Subcutaneous abdominal adipose tissue (tissue), 5 donors: ENCODE measurements at regions not wholly inside any gene's neighbourhood (a gene's known extent, or its start where the extent isn't known, plus 50 kb on each side); places are given as distances from the start of the nearest gene placed in this dataset.
A peak's percentile ranks its signal among the peaks of the same experiment; 100 is the strongest.
"Not testable (repeated sequence)": the region's sequence is repeated elsewhere in the genome, so short reads cannot be mapped to it uniquely, and the experiment has no call there.

Source experiments
- H3K27ac ChIP-seq: one replicate; pipeline ENCODE4 v1.7.0; 2013; ENCODE audit warnings: low read depth, mild to moderate bottlenecking, inconsistent platforms, low read length, moderate library complexity
- H3K27me3 ChIP-seq, 5 donors: one replicate each; pipeline ENCODE4 v1.7.0; 2013; ENCODE audit warnings: low read length in 5 of 5, inconsistent platforms in 1 of 5; ENCODE audit not compliant: control insufficient read depth in 5 of 5, insufficient read depth in 4 of 5
- H3K36me3 ChIP-seq, 5 donors: one replicate each; pipeline ENCODE4 v1.7.0; 2013; ENCODE audit warnings: low read length in 5 of 5; ENCODE audit not compliant: control insufficient read depth in 5 of 5, insufficient read depth in 5 of 5
- H3K4me1 ChIP-seq, 5 donors: one replicate each; pipeline ENCODE4 v1.7.0; 2013; ENCODE audit warnings: low read length in 5 of 5, mild to moderate bottlenecking in 3 of 5, moderate library complexity in 1 of 5; ENCODE audit not compliant: control insufficient read depth in 5 of 5, insufficient read depth in 5 of 5
- H3K4me3 ChIP-seq, 5 donors: one replicate each; pipeline ENCODE4 v1.7.0; 2013; ENCODE audit warnings: low read length in 5 of 5, low read depth in 1 of 5
- H3K9ac ChIP-seq, 5 donors: one replicate each; pipeline ENCODE4 v1.7.0; 2013; ENCODE audit warnings: low read length in 5 of 5, mild to moderate bottlenecking in 4 of 5, moderate library complexity in 3 of 5
- H3K9me3 ChIP-seq, 5 donors: one replicate each; pipeline ENCODE4 v1.7.0; 2013; ENCODE audit warnings: low read length in 5 of 5; ENCODE audit not compliant: control insufficient read depth in 5 of 5
- donor health status: healthy.
- donor health status: healthy.
- donor health status: healthy.
- donor health status: healthy.
- donor health status: healthy.

GRCh38 chr14:24712374-24712773 lies 78.4 kb upstream of the GZMB start:
- Histone ChIP-seq H3K9me3 (no peaks in the 10 kb centered on the region), H3K4me1 (peaks cover 0 to 5% (median 5%) of the 10 kb centered on the region in 5 donors), H3K36me3 (no peaks in the 10 kb centered on the region)

GRCh38 chr14:24710403-24711112 lies 76.6 kb upstream of the GZMB start:
- Histone ChIP-seq H3K9me3 (no peaks in the 10 kb centered on the region), H3K4me1 (peaks cover 0 to 13% (median 5%) of the 10 kb centered on the region in 5 donors), H3K36me3 (no peaks in the 10 kb centered on the region), H3K27me3 (peaks cover 0 to 4% (median 0%) of the 10 kb centered on the region in 5 donors), H3K4me3 (peak overlapping the region; percentile 10 to 71 (median 50)), H3K9ac (peak overlapping the region in 1 of 5 donors; percentile 52), H3K27ac (no peak overlapping the region)

More at GRCh38 chr14:24712374-24712773, 78.4 kb upstream of the GZMB start:
- Histone ChIP-seq H3K27ac (no peak overlapping the region), H3K9ac (no peak overlapping the region), H3K4me3 (no peak overlapping the region), H3K27me3 (peaks cover 0 to 4% (median 0%) of the 10 kb centered on the region in 5 donors)

DNA sequence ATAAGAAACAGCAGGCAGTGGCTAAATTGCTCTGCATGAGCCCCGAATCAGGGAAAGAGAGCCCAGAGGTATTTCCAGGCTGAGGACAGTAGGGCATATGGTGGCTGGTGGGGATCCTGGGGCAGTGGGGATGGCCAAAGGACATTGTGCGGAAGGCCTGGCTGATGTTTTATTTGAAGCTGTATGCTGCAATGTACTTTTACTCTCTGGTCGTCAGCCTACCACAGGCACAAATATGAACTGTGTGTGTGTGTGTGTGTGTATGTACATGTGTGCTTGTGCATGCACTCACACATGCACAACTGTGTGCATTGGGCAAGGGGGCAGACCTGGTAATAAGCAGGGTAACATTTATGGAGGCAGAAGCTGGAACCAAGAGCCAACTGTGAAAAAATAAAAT lies 74.7 kb upstream of the GZMB start:
- H3K9me3 ChIP-seq = no peaks in the 10 kb centered on the region
- H3K27ac ChIP-seq = no peak overlapping the region
- H3K27me3 ChIP-seq = no peaks in the 10 kb centered on the region
- H3K4me3 ChIP-seq = no peak overlapping the region
- H3K36me3 ChIP-seq = no peaks in the 10 kb centered on the region
- H3K4me1 ChIP-seq = peaks cover 0 to 16% (median 5%) of the 10 kb centered on the region in 5 donors
- no peak overlapping the region for H3K9ac ChIP-seq

DNA sequence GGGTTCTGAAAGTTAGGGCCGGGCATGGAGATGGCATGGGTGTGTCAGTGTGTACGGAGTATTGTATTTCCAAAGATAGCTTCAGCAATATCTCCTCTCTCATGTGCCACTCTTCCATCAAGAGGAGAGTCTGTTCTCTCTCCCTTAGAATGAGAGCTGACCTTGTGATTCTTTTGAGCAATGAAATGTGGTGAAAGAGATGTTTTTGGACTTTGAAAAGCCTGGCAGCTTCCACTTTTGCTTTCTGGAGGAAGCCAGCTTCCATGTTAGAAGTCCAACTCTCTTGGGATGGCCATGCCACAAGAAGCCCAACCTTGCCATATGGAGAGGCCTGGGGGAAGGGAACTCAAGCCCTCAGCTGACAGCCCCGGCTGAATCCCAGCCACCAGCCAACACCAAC lies 72.4 kb upstream of the GZMB start:
- Histone ChIP-seq H3K9ac (no peak overlapping the region), H3K36me3 (no peaks in the 10 kb centered on the region), H3K27me3 (no peaks in the 10 kb centered on the region), H3K9me3 (no peaks in the 10 kb centered on the region), H3K4me1 (peaks cover 0 to 16% (median 5%) of the 10 kb centered on the region in 5 donors), H3K27ac (no peak overlapping the region), H3K4me3 (no peak overlapping the region)

- Histone ChIP-seq H3K4me3 (no peak overlapping the region), H3K9ac (no peak overlapping the region), H3K36me3 (no peaks in the 10 kb centered on the region), H3K4me1 (peaks cover 0 to 14% (median 4%) of the 10 kb centered on the region in 5 donors), H3K27ac (no peak overlapping the region), H3K27me3 (no peaks in the 10 kb centered on the region), H3K9me3 (no peaks in the 10 kb centered on the region)
Observed at GRCh38 chr14:24705840-24706239, 71.8 kb upstream of the GZMB start.

- Histone ChIP-seq H3K27me3 (no peaks in the 10 kb centered on the region), H3K36me3 (no peaks in the 10 kb centered on the region), H3K9me3 (no peaks in the 10 kb centered on the region), H3K27ac (no peak overlapping the region), H3K4me1 (peaks cover 0 to 6% (median 0%) of the 10 kb centered on the region in 5 donors), H3K9ac (no peak overlapping the region), H3K4me3 (no peak overlapping the region)
Observed at GRCh38 chr14:24701062-24701461, 67.1 kb upstream of the GZMB start.

DNA sequence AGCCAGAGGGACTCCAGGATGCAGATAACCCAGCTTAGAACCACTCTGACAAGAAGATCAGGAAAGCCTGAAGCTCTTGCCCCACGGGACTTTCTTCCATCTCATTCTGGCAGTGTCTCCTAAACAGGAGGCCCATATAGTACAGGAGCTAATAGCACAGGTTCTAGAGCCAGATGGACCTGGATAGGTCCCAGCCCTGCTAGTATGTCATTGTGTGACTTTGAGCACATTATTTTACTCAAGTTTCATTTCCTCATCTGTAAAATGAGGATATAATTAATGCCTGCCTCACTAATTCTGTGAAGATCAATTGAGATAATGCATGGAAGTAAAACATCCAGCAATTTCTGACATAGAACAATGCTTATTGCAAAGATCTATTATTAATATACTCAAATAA lies 66.5 kb upstream of the GZMB start:
- Histone ChIP-seq H3K27ac (no peak overlapping the region), H3K9ac (no peak overlapping the region), H3K4me1 (peaks cover 0 to 4% (median 3%) of the 10 kb centered on the region in 5 donors), H3K9me3 (no peaks in the 10 kb centered on the region), H3K27me3 (no peaks in the 10 kb centered on the region), H3K36me3 (no peaks in the 10 kb centered on the region), H3K4me3 (no peak overlapping the region)

GRCh38 chr14:24699052-24699451 lies 65.1 kb upstream of the GZMB start:
- peaks cover 0 to 13% (median 3%) of the 10 kb centered on the region in 5 donors for H3K4me1 ChIP-seq
- no peaks in the 10 kb centered on the region for H3K27me3 ChIP-seq
- H3K9me3 ChIP-seq = no peaks in the 10 kb centered on the region
- no peaks in the 10 kb centered on the region for H3K36me3 ChIP-seq
- H3K9ac ChIP-seq = no peak overlapping the region
- H3K4me3 ChIP-seq = no peak overlapping the region
- H3K27ac ChIP-seq = no peak overlapping the region

GRCh38 chr14:24696280-24696920 lies 62.4 kb upstream of the GZMB start:
- not testable (repeated sequence) for H3K27me3 ChIP-seq, H3K27ac ChIP-seq, H3K4me3 ChIP-seq, H3K9ac ChIP-seq, H3K36me3 ChIP-seq, H3K9me3 ChIP-seq
- H3K4me1 ChIP-seq = peaks cover 0 to 13% (median 7%) of the 10 kb centered on the region in 5 donors
